ENCODE measurements at regions not wholly inside any gene's neighbourhood (a gene's known extent, or its start where the extent isn't known, plus 50 kb on each side); places are given as distances from the start of the nearest gene placed in this dataset.

GRCh38 chr12:124487834-124488165 lies 79.6 kb downstream of the NCOR2 start:
- DNase-seq = no peak

DNA sequence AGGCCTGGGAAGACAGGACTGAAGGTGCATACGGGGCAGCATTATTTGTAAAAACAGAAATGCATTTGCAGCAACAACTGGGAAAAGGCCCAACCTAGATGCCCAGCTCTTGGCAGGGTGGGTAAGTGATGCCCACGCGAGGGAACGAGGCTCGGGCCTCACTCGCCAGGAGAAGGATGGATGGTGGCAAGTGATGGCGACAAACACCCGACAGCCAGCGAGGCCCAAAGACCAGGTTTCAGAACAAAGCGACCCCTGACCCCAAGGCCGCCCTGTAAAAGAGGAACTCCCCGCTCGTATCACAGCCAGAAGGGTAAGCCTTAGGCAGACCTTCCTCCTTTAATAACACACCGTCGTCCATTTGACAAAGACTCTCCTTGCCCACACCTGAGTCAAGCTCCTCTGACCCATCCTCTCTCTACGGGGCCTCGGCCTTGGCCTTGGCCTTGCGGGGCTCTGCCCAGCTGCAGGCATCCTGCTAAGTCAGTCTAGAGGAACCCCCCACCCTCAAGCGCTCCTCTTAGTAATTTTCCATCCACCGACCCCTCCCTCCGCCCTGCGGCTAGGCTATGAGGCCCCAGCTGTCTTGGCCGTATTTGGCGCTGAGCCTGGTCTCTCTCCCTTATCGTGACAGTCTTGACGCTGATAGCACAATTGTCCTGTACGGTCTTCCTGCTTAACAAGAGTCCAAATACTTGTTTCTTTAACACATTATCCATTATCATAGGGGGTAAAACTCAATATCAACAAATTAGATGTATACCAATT lies 80.2 kb downstream of the NCOR2 start:
- DNase-seq = no peak

DNA sequence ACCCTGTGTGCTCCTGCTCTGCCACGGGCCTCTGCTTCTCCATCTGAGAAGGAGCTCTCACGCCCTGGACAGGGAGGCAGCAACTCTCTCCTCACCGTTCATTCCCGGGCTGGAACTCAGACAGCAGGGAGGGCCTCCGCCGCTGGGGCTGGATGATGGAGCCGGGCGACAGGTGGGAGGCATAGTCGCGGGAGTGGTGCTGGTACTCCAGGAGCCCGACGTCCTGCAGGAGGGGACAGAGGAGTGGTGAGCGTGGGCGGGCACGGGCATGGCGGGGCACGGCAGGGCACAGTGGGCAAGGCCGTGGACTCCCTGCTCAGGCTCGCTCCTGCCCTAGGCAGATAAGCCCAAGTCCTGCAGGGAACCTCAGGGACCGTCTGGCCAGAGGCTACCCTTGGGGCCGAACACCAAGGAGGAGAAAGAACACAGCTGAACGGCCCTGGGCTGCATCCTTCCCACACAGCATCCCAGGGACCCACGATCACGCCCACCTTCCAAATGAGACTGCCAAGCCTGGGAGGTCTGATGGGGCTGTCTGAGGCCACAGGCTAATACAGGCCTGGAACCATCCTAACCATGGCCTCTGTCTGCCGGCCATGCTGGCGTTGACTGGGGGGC lies 81.0 kb downstream of the NCOR2 start:
- no peak for DNase-seq

DNA sequence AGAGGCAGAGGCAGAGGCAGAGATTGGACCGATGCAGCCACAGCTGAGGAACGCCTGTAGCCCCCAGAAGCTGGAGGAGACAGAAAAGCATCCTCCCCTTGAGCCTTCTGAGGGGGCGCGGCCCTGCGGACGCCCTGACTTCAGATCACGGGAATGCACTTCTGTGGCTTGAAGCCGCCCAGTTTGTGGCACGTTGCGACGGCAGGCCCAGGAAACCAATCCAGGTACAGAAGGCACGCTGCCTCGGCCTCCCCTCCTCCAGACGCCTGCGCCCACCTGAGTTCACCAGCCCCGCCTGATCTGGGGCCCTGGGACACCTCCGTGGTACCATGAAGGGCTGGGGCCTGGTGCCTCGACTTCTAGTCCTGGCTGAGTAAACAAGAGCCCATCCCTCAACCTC lies 82.0 kb downstream of the NCOR2 start:
- DNase-seq = no peak

DNA sequence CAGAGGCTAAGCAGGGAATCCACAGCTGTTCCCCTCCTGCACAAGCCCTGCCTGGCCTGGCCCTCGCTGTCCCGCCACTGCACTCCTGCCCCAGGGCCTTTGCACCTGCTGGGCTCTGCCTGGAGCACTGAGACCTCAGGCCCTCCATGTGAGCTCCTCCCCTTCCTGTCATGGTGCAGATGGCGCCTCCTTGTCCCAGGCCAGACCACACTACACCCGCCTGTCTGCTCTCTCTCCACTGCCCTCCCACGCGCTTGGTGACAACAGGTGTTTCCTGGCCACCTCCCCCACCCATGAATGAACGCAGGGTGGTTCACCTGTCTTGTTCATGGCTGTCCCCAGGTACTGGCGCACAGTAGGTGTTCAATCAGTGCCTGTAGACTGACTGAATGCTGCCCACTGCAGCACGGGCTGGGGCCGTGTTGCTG lies 82.9 kb downstream of the NCOR2 start:
- DNase-seq = no peak

DNA sequence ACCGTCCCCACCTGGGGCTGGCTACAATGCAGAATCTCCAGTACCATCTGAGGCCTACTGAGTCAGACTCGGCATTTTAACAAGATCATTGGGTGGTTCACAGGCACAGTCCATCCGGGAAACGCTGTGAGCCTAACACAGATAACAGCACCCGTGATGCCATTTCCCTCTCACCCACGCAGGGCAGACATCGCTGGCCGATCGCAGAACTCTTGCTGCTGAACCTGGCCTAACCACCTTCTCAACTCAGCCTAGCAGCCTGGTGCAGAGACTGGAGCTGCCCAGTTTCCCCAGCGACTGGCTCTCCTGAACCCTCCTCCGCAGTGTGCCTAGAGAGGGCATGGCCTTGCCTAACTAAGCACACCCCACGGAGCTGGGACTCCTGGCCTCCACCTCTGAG lies 83.3 kb downstream of the NCOR2 start:
- DNase-seq = no peak

DNA sequence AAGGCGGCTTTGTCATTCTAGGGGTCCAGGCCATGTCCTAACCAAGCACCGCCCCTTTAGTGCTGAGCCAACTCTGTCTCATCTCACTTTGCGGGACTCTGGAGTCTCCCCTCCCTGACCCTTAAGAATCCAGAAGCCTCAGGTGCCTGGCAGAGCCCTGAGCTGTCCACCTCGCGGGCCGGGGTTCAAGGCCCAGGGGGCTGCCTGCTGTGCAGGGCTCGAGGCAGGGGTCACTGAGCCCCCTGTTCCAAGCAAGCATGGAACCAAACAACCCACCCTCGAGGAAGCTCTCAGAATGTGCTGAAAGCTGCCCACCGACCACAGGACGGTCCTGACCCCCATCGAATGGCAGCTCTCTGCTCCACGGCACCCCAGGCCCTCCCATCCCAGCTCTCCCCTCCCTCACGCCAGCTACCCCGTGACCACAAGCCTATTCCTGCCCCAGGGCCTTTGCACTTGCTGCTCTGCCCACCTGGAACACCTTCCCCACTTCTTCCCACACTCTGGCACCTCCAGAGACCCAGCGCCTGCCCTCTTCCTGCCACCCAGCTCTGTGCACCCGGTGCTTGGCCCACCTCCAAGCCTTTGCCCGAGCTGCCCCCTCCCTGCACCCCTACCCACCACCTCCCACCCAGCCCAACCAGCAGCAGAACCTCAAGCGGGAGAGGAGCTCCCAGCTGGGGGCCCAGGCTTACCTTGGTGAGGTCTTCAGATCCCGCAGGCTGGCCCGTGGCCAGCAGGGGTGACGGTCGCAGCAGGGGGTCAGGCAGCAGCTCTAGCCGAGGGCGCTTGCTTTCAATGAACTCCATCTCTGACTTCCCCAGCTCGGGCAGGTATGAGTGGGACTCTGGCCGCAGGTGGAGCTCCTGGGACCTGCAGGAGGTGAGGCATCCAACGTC lies 84.3 kb downstream of the NCOR2 start:
- no peak for DNase-seq

DNA sequence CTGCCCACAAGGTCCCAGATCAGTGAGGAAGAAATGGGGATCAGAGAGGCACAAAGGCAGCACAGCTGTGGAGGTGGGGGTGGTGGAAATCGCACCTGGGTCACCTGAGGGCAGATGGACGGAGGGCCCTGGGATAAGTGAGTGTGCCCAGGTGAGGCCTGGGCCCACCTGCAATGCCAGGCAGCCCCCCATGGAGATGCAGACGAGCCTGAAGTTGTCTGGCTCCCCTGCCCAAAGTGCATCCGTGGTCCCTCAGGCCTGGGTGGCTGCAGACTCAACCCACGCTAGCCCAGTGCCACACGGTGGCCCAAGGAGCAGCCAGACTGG lies 84.9 kb downstream of the NCOR2 start:
- DNase-seq = no peak

DNA sequence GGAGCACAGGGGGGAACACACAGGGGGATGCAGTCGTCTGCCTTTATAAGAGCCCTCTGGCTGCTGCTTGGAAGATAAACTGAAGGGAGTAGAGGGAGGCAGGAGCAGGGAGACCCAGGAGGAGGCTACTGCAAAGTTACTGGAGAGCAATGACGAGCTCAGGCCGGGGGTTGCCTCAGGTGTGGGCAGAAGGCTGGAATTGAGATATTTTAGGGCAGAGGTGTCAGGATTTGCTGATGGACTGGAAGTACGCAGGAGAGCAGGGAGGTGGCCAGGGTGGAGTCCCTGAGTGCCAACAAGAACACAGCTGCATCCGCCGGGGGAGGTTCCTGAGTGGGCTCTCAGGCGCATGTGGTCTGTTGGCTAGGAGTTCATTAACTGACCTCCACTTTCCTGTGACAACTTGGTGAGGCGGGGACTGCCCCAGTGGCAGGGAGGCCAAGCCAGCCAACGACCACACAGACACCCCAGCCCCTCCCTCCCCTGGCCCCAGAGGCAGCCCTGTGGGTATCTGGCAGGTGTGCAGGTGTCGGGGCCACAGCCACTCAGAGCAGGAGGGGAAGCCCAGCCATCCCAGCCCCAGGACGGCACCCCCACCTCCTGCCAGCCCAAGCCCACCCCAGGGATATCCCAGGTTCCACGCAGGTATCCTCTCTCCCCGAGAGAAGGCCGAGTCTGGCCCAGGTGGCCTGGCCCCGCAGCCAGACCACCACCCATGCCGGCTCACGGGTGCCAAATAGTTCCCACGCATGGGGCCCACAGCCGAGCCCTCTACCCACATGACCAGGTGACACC lies 85.4 kb downstream of the NCOR2 start:
- DNase-seq = no peak

GRCh38 chr12:124481257-124481750 lies 86.1 kb downstream of the NCOR2 start:
- no peak for DNase-seq

GRCh38 chr12:124480469-124481256 lies 86.7 kb downstream of the NCOR2 start:
- no peak for DNase-seq

DNA sequence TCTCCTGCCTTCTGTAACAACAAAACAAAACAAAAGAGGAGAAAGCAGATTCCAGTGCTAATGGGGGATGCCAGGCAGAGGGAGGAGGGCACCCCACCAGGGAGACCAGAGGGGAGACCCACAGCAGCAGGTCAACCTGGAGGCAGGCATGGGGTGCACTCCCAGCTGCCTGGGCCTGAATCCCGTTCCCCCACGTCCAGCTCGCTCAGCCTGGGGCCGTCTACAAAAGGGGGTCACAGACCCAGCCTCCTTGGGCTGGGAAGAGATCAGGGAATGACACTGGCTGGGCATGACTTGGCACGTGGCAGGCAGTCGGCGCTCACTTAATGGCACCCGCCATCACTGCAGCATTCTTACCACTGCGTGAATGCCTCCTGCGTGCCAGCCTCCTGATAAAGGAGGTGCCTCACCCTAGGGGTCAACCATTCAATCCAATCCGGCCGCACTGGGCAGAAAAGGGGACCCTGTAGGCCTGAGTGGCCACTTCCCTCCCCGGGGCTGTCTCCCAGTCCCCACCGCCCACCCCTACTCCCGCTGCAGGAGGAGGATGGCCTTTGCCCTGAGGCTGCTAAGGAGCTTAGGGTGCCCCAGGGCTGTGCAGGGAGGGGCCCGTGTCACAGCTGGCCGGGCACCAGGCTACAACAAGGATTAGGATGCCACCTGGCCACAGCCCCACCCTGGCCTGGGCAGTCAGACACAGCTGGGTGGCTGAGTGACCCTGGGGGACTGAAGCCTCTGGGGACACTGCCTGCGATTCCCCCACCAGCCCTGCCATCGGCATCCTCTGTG lies 87.5 kb downstream of the NCOR2 start:
- DNase-seq = no peak

DNA sequence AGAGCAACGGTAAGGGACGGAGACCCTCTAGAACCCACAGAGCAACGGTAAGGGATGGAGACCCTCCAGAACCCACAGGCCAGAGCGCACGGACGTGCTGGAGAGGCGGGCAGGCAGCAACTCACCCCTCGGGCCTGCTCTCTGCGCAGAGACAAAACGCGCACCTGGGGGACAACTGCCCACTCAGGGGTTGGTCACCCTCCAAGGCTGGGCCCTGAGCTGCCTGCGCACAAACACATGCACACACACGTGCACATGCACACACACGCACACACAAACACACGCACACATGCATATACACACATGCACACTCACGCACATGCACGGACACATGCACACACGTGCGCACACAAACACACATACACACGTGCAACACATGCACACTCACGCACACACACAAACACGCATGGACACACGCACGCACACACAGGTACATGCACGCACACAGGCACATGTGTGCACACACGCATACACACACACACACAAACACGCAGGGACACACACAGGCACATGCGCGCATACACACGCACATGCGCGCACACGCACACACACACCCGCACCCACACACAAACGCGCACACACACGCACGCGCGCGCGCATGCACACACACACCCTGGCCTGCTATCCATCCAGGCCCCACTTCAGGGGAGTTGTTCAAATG lies 88.3 kb downstream of the NCOR2 start:
- DNase-seq = no peak

- no peak for DNase-seq
Observed at GRCh38 chr12:124478416-124478815, 89.0 kb downstream of the NCOR2 start.

GRCh38 chr12:124477107-124477915 lies 90.1 kb downstream of the NCOR2 start:
- no peak for DNase-seq

- DNase-seq = no peak
Observed at GRCh38 chr12:124476011-124476400, 91.4 kb downstream of the NCOR2 start.

DNA sequence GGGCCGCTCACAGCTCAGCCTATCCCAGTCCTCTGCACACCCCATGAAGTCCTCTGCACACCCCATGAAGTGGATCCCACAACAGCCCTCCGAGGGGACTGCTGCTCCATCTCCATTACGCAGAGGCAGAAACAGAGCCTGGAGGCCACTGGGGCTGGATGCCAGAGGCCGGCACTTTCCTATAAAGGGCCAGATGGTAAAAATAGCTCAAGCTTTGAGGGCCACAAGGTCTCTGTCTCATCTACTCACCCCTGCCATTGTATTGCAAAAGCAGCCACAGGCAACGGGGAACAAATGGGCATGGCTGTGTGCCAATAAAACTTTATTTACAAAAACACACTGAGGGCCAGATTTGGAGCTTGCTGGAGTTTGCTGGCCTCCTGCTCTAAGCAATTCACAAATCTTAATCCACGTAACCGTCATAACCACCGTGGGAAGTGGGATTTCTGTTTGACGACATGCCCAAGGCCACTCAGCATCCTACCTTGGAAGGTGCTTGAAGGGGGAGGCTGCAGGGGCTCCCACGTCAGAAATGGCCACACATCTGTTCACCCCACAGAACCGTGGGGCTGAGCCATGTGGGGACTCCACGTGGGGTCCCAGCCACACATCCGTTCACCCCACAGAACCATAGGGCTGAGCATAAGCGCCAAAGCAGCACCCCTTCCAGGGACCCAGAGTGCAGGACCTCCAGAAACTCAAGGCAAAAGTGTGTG lies 92.0 kb downstream of the NCOR2 start:
- no peak for DNase-seq

DNA sequence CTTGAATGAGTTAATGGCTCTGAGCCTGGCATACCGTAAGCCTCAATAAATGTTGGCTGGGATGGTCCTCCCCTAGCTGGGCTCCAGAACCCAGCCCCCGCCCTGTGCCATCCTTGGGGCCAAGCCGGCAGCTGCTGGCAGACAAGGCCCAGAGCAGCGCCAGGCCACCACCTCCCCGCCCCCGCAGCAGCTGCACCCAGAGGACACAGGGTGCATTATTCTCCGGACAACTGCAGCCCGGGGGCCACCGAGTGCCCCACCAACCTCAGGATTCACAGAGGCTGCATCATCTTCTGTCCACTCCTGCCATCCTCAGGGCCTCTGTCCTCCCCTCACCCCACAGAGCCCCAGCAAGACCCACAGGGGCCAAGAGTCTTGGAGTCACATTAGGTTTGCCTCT lies 92.7 kb downstream of the NCOR2 start:
- no peak for DNase-seq

GRCh38 chr12:124472690-124473279 lies 94.6 kb downstream of the NCOR2 start:
- DNase-seq = no peak

Data from activated CD4-positive, alpha-beta T cell treated with anti-CD3 and anti-CD28 coated beads, Interleukin-2, amount 50 U/mL, for 1 hour (primary cell).